Stomach (tissue), 4 donors: ENCODE measurements at regions not wholly inside any gene's neighbourhood (a gene's known extent, or its start where the extent isn't known, plus 50 kb on each side); places are given as distances from the start of the nearest gene placed in this dataset.

Experiments used
- EP300 ChIP-seq: sonication (generic); formaldehyde crosslinking; IDR thresholded peaks from one replicate; pipeline ENCODE4 v1.6.1; 2017; ENCODE audit warnings: antibody characterized with exemption
- POLR2A ChIP-seq, 4 donors: fragments of 450-650 bp; IDR thresholded peaks; one replicate each; pipeline ENCODE4 v1.6.1; 2016; ENCODE audit warnings: antibody characterized with exemption in 4 of 4, control low read depth in 2 of 4, mild to moderate bottlenecking in 1 of 4, moderate library complexity in 1 of 4
- POLR2AphosphoS5 ChIP-seq, 3 donors: sonication (generic); formaldehyde crosslinking; IDR thresholded peaks; one replicate each; pipeline ENCODE4 v1.6.1; 2016; ENCODE audit warnings: antibody characterized with exemption in 3 of 3
- TF ChIP-seq, protein P1 (sequence below), 7 experiments: fragments of 450-650 bp in 4 of 7; fragments of 200-600 bp in 3 of 7; sonication (generic) in 3 of 7; IDR thresholded peaks; one replicate each; pipeline ENCODE4 v1.5.1; 2016 to 2019; ENCODE audit warnings: antibody characterized with exemption in 7 of 7, control low read depth in 2 of 7, mild to moderate bottlenecking in 1 of 7

DNA sequence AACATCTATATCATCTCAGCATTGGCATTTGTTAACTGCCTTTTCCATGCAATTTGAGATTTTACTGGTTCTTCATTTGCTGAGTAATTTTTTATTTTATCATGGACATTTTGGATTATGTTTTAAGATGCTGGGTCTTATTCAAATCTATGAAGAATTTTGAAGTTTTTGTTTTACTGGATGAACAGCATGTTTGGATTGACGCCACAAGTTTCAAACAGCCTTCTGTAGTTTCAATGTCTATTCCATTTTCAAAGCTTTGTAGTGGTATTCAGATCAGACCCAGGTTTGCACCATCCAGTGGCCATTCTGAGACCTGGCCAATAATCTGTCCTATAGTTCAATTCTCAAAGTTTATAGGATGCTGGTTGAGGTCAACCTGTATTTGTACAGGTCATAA is 148.4 kb upstream of the STMND1 start:
- TF ChIP-seq, protein P1, sequence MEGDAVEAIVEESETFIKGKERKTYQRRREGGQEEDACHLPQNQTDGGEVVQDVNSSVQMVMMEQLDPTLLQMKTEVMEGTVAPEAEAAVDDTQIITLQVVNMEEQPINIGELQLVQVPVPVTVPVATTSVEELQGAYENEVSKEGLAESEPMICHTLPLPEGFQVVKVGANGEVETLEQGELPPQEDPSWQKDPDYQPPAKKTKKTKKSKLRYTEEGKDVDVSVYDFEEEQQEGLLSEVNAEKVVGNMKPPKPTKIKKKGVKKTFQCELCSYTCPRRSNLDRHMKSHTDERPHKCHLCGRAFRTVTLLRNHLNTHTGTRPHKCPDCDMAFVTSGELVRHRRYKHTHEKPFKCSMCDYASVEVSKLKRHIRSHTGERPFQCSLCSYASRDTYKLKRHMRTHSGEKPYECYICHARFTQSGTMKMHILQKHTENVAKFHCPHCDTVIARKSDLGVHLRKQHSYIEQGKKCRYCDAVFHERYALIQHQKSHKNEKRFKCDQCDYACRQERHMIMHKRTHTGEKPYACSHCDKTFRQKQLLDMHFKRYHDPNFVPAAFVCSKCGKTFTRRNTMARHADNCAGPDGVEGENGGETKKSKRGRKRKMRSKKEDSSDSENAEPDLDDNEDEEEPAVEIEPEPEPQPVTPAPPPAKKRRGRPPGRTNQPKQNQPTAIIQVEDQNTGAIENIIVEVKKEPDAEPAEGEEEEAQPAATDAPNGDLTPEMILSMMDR (IDR thresholded peaks at IDR 0.05) = no peak
- TF ChIP-seq POLR2A (IDR thresholded peaks at IDR 0.05) = no peak
- TF ChIP-seq EP300 = no peak
- TF ChIP-seq POLR2AphosphoS5 (IDR thresholded peaks at IDR 0.05) = no peak
